HepG2 (cell line): ENCODE measurements at regions not wholly inside any gene's neighbourhood (a gene's known extent, or its start where the extent isn't known, plus 50 kb on each side); places are given as distances from the start of the nearest gene placed in this dataset.

ENCODE experiments used
- ATAC-seq: fragments of 200-7000 bp; cut with Tn5 transposase; 3 replicates; pipeline ENCODE4 v1.9.1; 2020; ENCODE audit warnings: mild to moderate bottlenecking, moderate library complexity
- BruUV-seq: library from RNA; stranded (reverse); fragments of 400-500 nt; replicated peaks from 2 replicates; lab custom pipeline; 2021; lab: Mats Ljungman, UMichigan
- CTCF ChIA-PET: fragments of 300-600 bp; formaldehyde crosslinking; extraction: SDS; loops from one replicate; lab custom pipeline; 2021; ENCODE audit warnings: low total read pairs, inconsistent platforms, low intra/inter-chr PET ratio; lab: Yijun Ruan, JAX
- POLR2A ChIA-PET: fragments of 350-600 bp; sonication (Branson Sonifier 250); formaldehyde crosslinking; loops from one replicate; lab custom pipeline; 2020; ENCODE audit warnings: antibody characterized with exemption, inconsistent platforms; lab: Yijun Ruan, JAX
- DNase-seq: peaks from one replicate; pipeline ENCODE4 v3.0.0-alpha.2; 2015; ENCODE audit warnings: low spot score
- FAIRE-seq: peaks from 3 replicates; lab custom pipeline; 2011; peaks lifted over from hg19 to GRCh38; lab: Jason Lieb, UNC
- H2AFZ ChIP-seq: one replicate; pipeline ENCODE4 v1.6.1; 2011; ENCODE audit warnings: low read length, inconsistent platforms
- H3K27ac ChIP-seq: fragments of 300-600 bp; 3 replicates; pipeline ENCODE4 v1.8.0; 2011; ENCODE audit warnings: mixed run types, mild to moderate bottlenecking, mixed read lengths, low read length, inconsistent platforms; ENCODE audit not compliant: insufficient read depth; ENCODE audit errors: extremely low read length
- H3K27me3 ChIP-seq, 2 experiments: fragments of 200-600 bp in 1 of 2; 2 replicates in 1 of 2; 3 replicates in 1 of 2; pipeline versions ENCODE4 v1.6.0 to v1.8.0; 2011; ENCODE audit warnings: low read length in 2 of 2, mild to moderate bottlenecking in 2 of 2, moderate library complexity in 2 of 2, inconsistent platforms in 1 of 2; ENCODE audit not compliant: insufficient read depth in 2 of 2, control insufficient read depth in 1 of 2
- H3K36me3 ChIP-seq, 2 experiments: fragments of 200-600 bp in 1 of 2; replicated peaks in 1 of 2; 2 replicates in 1 of 2; 3 replicates in 1 of 2; pipeline versions ENCODE4 v1.5.1 to v1.8.0; 2011; ENCODE audit warnings: low read length in 2 of 2, inconsistent platforms in 1 of 2; ENCODE audit not compliant: insufficient read depth in 2 of 2, control insufficient read depth in 1 of 2
- H3K4me1 ChIP-seq: 2 replicates; pipeline ENCODE4 v1.5.1; 2012; ENCODE audit warnings: low read length, inconsistent platforms; ENCODE audit not compliant: insufficient read depth
- H3K4me2 ChIP-seq: 2 replicates; pipeline ENCODE4 v1.6.0; 2011; ENCODE audit warnings: low read depth, low read length, inconsistent platforms
- H3K4me3 ChIP-seq, 3 experiments: fragments of 200-600 bp in 1 of 3; sonication (generic), shearing (Covaris generic) in 1 of 3; replicated peaks in 1 of 3; 2 replicates each; pipeline ENCODE4 v1.5.1; 2011 to 2016; ENCODE audit warnings: low read length in 3 of 3, inconsistent platforms in 2 of 3, low read depth in 2 of 3, mild to moderate bottlenecking in 2 of 3, control low read depth in 1 of 3, mixed read lengths in 1 of 3; ENCODE audit not compliant: insufficient read depth in 1 of 3
- H3K79me2 ChIP-seq: one replicate; pipeline ENCODE4 v1.6.1; 2011; ENCODE audit warnings: low read length, inconsistent platforms; ENCODE audit not compliant: insufficient read depth
- H3K9ac ChIP-seq: 2 replicates; pipeline ENCODE4 v1.6.0; 2011; ENCODE audit warnings: mild to moderate bottlenecking, low read depth, low read length, inconsistent platforms; ENCODE audit not compliant: insufficient read depth
- H3K9me3 ChIP-seq: 2 replicates; pipeline ENCODE4 v1.5.1; 2012; ENCODE audit warnings: mild to moderate bottlenecking, low read length
- H4K20me1 ChIP-seq: 2 replicates; pipeline ENCODE4 v1.6.0; 2011; ENCODE audit warnings: inconsistent platforms, mild to moderate bottlenecking, low read length, moderate library complexity; ENCODE audit not compliant: insufficient read depth
- ARID3A ChIP-seq: IDR thresholded peaks from 2 replicates; pipeline ENCODE4 v1.6.1; 2012; ENCODE audit warnings: low read depth, low read length, improper control_type of control experiment
- ATF6 ChIP-seq: sonication (generic); formaldehyde crosslinking; conservative IDR thresholded peaks from 2 replicates; pipeline ENCODE4 v1.4.0; 2020; ENCODE audit warnings: missing genetic modification reagents
- ELF4 ChIP-seq: sonication (generic); formaldehyde crosslinking; IDR thresholded peaks from 2 replicates; pipeline ENCODE4 v1.5.0; 2020; ENCODE audit warnings: missing genetic modification reagents, mild to moderate bottlenecking, moderate library complexity, borderline replicate concordance
- ETV5 ChIP-seq: IDR thresholded peaks from 2 replicates; pipeline ENCODE4 v1.6.1; 2018; ENCODE audit warnings: missing biosample characterization, missing genetic modification reagents, inconsistent platforms, borderline replicate concordance
- EZH2 ChIP-seq: conservative IDR thresholded peaks from 2 replicates; pipeline ENCODE4 v1.6.1; 2012; ENCODE audit warnings: mild to moderate bottlenecking, low read depth, low read length, moderate library complexity
- HIVEP1 ChIP-seq: sonication (generic); formaldehyde crosslinking; IDR thresholded peaks from 2 replicates; pipeline ENCODE4 v1.4.0; 2020; ENCODE audit warnings: mild to moderate bottlenecking, missing genetic modification reagents
- PRMT3 ChIP-seq: sonication (generic); formaldehyde crosslinking; IDR thresholded peaks from 2 replicates; pipeline ENCODE4 v1.8.1; 2022; ENCODE audit warnings: low read depth, mild to moderate bottlenecking, moderate library complexity, missing genetic modification reagents, borderline replicate concordance
- ZFP62 ChIP-seq: sonication (generic); formaldehyde crosslinking; IDR thresholded peaks from 2 replicates; pipeline ENCODE4 v1.4.0; 2020; ENCODE audit warnings: missing genetic modification reagents
- ZNF333 ChIP-seq: sonication (generic); formaldehyde crosslinking; IDR thresholded peaks from 2 replicates; pipeline ENCODE4 v1.4.0; 2020; ENCODE audit warnings: mild to moderate bottlenecking, missing genetic modification reagents, borderline replicate concordance
- ZNF430 ChIP-seq: sonication (generic); formaldehyde crosslinking; IDR thresholded peaks from 2 replicates; pipeline ENCODE4 v1.9.0; 2021; ENCODE audit warnings: mild to moderate bottlenecking, missing genetic modification reagents
- WGBS: methylation state at CpG from one replicate; pipeline ENCODE4 v1.1.6; 2017; ENCODE audit warnings: low lambda C conversion rate; 5-methylcytosine and 5-hydroxymethylcytosine counted together
- in situ Hi-C: cut with HindIII; loops from 2 replicates; pipeline ENCODE4 v1.10.0; 2017; ENCODE audit warnings: low pct_unique_long_range_greater_than_20kb; ENCODE audit not compliant: extremely low pct_ligation_motif_present
- intact Hi-C: fragments of 100-400 bp; cut with micrococcal nuclease; formaldehyde crosslinking; loops from one replicate; pipeline ENCODE4 v1.10.0; 2022; ENCODE audit not compliant: unreplicated experiment
- TF ChIP-seq, protein P1 (sequence below): sonication (generic); formaldehyde crosslinking; IDR thresholded peaks from 2 replicates; pipeline ENCODE4; 2020; ENCODE audit warnings: missing genetic modification reagents, mild to moderate bottlenecking, borderline replicate concordance

GRCh38 chr1:47681735-47682134 lies 243.9 kb downstream of the FOXD2 start (continued):
- no peak for TF ChIP-seq ZNF333
- no peak for TF ChIP-seq ETV5 (CRISPR knock-in tag)

DNA sequence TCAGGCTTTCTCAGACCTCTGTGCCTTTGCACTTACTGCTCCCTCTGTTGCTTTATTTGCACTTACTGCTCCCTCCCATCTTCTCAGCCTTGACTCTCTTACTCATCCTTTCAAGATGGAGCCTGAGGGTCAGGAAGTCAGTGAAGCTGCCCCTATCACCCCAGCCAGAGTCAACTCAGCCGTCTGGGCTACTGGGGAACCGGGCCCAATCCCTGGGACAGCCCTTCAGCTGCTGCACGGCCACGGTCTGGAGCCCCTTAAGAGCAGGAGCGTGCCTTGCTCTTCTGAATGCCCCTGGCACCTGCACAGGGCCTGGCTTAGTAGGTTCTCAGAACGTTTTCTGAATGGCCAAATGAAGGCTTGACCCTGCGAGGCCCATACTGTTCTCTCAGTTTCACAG lies 244.4 kb downstream of the FOXD2 start:
- peaks cover 3 to 43% of the 10 kb centered on the region in 2 experiments; a peak in 3 of 5 replicates for H3K27me3 ChIP-seq
- no peaks in the 10 kb centered on the region for H3K9me3 ChIP-seq
- TF ChIP-seq ATF6 (CRISPR knock-in tag) (no peak), ZNF430 (CRISPR knock-in tag) (no peak), ZFP62 (CRISPR knock-in tag) (no peak), PRMT3 (CRISPR knock-in tag) (no peak), ARID3A (no peak), EZH2 (no peak), HIVEP1 (CRISPR knock-in tag) (no peak), ELF4 (CRISPR knock-in tag) (no peak)
- TF ChIP-seq, protein P1, sequence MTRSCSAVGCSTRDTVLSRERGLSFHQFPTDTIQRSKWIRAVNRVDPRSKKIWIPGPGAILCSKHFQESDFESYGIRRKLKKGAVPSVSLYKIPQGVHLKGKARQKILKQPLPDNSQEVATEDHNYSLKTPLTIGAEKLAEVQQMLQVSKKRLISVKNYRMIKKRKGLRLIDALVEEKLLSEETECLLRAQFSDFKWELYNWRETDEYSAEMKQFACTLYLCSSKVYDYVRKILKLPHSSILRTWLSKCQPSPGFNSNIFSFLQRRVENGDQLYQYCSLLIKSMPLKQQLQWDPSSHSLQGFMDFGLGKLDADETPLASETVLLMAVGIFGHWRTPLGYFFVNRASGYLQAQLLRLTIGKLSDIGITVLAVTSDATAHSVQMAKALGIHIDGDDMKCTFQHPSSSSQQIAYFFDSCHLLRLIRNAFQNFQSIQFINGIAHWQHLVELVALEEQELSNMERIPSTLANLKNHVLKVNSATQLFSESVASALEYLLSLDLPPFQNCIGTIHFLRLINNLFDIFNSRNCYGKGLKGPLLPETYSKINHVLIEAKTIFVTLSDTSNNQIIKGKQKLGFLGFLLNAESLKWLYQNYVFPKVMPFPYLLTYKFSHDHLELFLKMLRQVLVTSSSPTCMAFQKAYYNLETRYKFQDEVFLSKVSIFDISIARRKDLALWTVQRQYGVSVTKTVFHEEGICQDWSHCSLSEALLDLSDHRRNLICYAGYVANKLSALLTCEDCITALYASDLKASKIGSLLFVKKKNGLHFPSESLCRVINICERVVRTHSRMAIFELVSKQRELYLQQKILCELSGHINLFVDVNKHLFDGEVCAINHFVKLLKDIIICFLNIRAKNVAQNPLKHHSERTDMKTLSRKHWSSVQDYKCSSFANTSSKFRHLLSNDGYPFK: no peak
- in situ Hi-C loops (no loop called here), intact Hi-C loops (no loop called here)
- WGBS: 33% methylated on average over 6 of the region's 7 CpGs
- POLR2A ChIA-PET: no interaction called here
- no TSS peak for BruUV-seq
- no peak overlapping the region for H2AFZ ChIP-seq
- DNase-seq (no peak), ATAC-seq (no peak), FAIRE-seq (no peak)
- H3K36me3 ChIP-seq: no peaks in the 10 kb centered on the region
- no peak overlapping the region for H3K27ac ChIP-seq
- H3K4me1 ChIP-seq: no peaks in the 10 kb centered on the region
- H4K20me1 ChIP-seq: no peaks in the 10 kb centered on the region
- H3K4me2 ChIP-seq: no peak overlapping the region
- CTCF ChIA-PET: no interaction called here
- no peak overlapping the region for H3K4me3 ChIP-seq
- H3K9ac ChIP-seq: no peak overlapping the region
- H3K79me2 ChIP-seq: no peaks in the 10 kb centered on the region
